SU-DHL-6 (cell line): ENCODE measurements at regions not wholly inside any gene's neighbourhood (a gene's known extent, or its start where the extent isn't known, plus 50 kb on each side); places are given as distances from the start of the nearest gene placed in this dataset.

Experiments used
- H2AFZ ChIP-seq: fragments of 200-600 bp; sonication (generic); 2 replicates; pipeline ENCODE4 v1.6.1; 2014; ENCODE audit warnings: low read depth, mild to moderate bottlenecking, moderate library complexity, mixed read lengths, antibody characterized with exemption, low read length; ENCODE audit not compliant: severe bottlenecking
- H3F3A ChIP-seq: fragments of 200-600 bp; shearing (Covaris generic); 2 replicates; pipeline ENCODE4 v1.6.0; 2016; ENCODE audit warnings: antibody characterized with exemption, mild to moderate bottlenecking; ENCODE audit not compliant: insufficient read depth
- H3K27ac ChIP-seq: fragments of 200-600 bp; sonication (generic); 2 replicates; pipeline ENCODE4 v1.5.1; 2016; ENCODE audit warnings: low read depth, mild to moderate bottlenecking, low read length, moderate library complexity, mixed read lengths
- H3K27me3 ChIP-seq: fragments of 200-600 bp; sonication (generic), shearing (Covaris generic); 2 replicates; pipeline ENCODE4 v1.6.0; 2014; ENCODE audit warnings: mild to moderate bottlenecking, low read length
- H3K36me3 ChIP-seq: fragments of 200-600 bp; sonication (generic); 2 replicates; pipeline ENCODE4 v1.6.1; 2014; ENCODE audit warnings: mild to moderate bottlenecking, low read length, mixed read lengths
- H3K4me2 ChIP-seq: fragments of 300-600, 200-600 bp; shearing (Covaris generic), sonication (generic); 2 replicates; pipeline ENCODE4 v1.6.0; 2014; ENCODE audit warnings: low read length, low read depth, mild to moderate bottlenecking; ENCODE audit not compliant: poor library complexity, severe bottlenecking
- H3K4me3 ChIP-seq: fragments of 200-600 bp; sonication (generic); 2 replicates; pipeline ENCODE4 v1.5.1; 2014; ENCODE audit warnings: antibody characterized with exemption, low read length, mild to moderate bottlenecking, mixed read lengths; ENCODE audit not compliant: insufficient read depth, poor library complexity, severe bottlenecking
- H3K79me2 ChIP-seq: fragments of 200-600 bp; sonication (generic); 2 replicates; pipeline ENCODE4 v1.6.1; 2014; ENCODE audit warnings: mild to moderate bottlenecking, low read length, moderate library complexity; ENCODE audit not compliant: insufficient read depth
- H3K9ac ChIP-seq: fragments of 200-600 bp; sonication (generic); 2 replicates; pipeline ENCODE4 v1.7.0; 2014; ENCODE audit warnings: mild to moderate bottlenecking, low read length
- H3K9me2 ChIP-seq: fragments of 200-600 bp; sonication (generic); replicated peaks from 2 replicates; pipeline ENCODE4 v1.6.1; 2014; ENCODE audit warnings: low read length; ENCODE audit not compliant: insufficient read depth
- H3K9me3 ChIP-seq: fragments of 200-600 bp; sonication (generic); 2 replicates; pipeline ENCODE4 v1.6.1; 2014; ENCODE audit warnings: low read length, mixed read lengths; ENCODE audit not compliant: insufficient read depth
- H4K20me1 ChIP-seq: fragments of 200-600 bp; sonication (generic); 2 replicates; pipeline ENCODE4 v1.6.1; 2014; ENCODE audit warnings: low read depth, mild to moderate bottlenecking, antibody characterized with exemption, low read length, moderate library complexity, mixed read lengths
- CTCF ChIP-seq: fragments of 200-600 bp; sonication (generic); IDR thresholded peaks from one replicate; pipeline ENCODE4 v1.5.1; 2017; ENCODE audit warnings: antibody characterized with exemption, mild to moderate bottlenecking, low read length, moderate library complexity; ENCODE audit not compliant: insufficient read depth, poor library complexity, severe bottlenecking
- EZH2phosphoT487 ChIP-seq: fragments of 200-600 bp; sonication (generic), shearing (Covaris generic); conservative IDR thresholded peaks from 2 replicates; pipeline ENCODE4 v1.6.1; 2018; ENCODE audit warnings: mild to moderate bottlenecking, antibody characterized with exemption, low read length, moderate library complexity, mixed read lengths

- H3K9ac ChIP-seq, result no peak overlapping the region
- no peaks in the 10 kb centered on the region for H3K36me3 ChIP-seq
- H3K4me3 ChIP-seq, result no peak overlapping the region
- no peaks in the 10 kb centered on the region for H4K20me1 ChIP-seq
- H3K27me3 ChIP-seq, result no peaks in the 10 kb centered on the region
- no peaks in the 10 kb centered on the region for H3K9me3 ChIP-seq
- H3K9me2 ChIP-seq, result no peaks in the 10 kb centered on the region; the same call in 1 of the 2 replicates
- no peak overlapping the region for H2AFZ ChIP-seq
- no peaks in the 10 kb centered on the region for H3K79me2 ChIP-seq
- H3K27ac ChIP-seq, result no peak overlapping the region
- no peaks in the 10 kb centered on the region for H3F3A ChIP-seq
- H3K4me2 ChIP-seq, result no peak overlapping the region
- TF ChIP-seq EZH2phosphoT487 (no peak), CTCF (no peak)
Observed at GRCh38 chr4:178789279-178789678, 1347.0 kb upstream of the AGA start.

- Histone ChIP-seq H3K36me3 (no peaks in the 10 kb centered on the region), H4K20me1 (no peaks in the 10 kb centered on the region), H3K4me3 (no peak overlapping the region), H3K27me3 (no peaks in the 10 kb centered on the region), H3K9me3 (no peaks in the 10 kb centered on the region), H3K4me2 (no peak overlapping the region), H3F3A (no peaks in the 10 kb centered on the region), H3K9ac (no peak overlapping the region), H2AFZ (no peak overlapping the region), H3K9me2 (no peaks in the 10 kb centered on the region), H3K27ac (no peak overlapping the region), H3K79me2 (no peaks in the 10 kb centered on the region)
- TF ChIP-seq EZH2phosphoT487 (no peak), CTCF (no peak)
Observed at GRCh38 chr4:178799204-178799603, 1357.0 kb upstream of the AGA start.

- Histone ChIP-seq H3K9me2 (no peaks in the 10 kb centered on the region), H3K4me3 (no peak overlapping the region), H3K79me2 (no peaks in the 10 kb centered on the region), H3K9ac (no peak overlapping the region), H3K36me3 (no peaks in the 10 kb centered on the region), H3K27ac (no peak overlapping the region), H2AFZ (no peak overlapping the region), H3K4me2 (no peak overlapping the region), H3F3A (no peaks in the 10 kb centered on the region), H3K27me3 (no peaks in the 10 kb centered on the region), H3K9me3 (no peaks in the 10 kb centered on the region), H4K20me1 (no peaks in the 10 kb centered on the region)
- no peak for TF ChIP-seq EZH2phosphoT487
- TF ChIP-seq CTCF, result no peak
Observed at GRCh38 chr4:178808106-178808505, 1365.9 kb upstream of the AGA start.
